HG03439 (cell line): ENCODE measurements at regions not wholly inside any gene's neighbourhood (a gene's known extent, or its start where the extent isn't known, plus 50 kb on each side); places are given as distances from the start of the nearest gene placed in this dataset.

Experiments used
- ATAC-seq: cut with Tn5 transposase; IDR thresholded peaks from one replicate; pipeline ENCODE4 v1.9.1; 2021; ENCODE audit warnings: mild to moderate bottlenecking, moderate library complexity; ENCODE audit not compliant: unreplicated experiment

- ATAC-seq = no peak
Measured at GRCh38 chr14:22479132-22479531, 109.9 kb downstream of the DAD1 start.

GRCh38 chr14:22478670-22479069 is 110.4 kb downstream of the DAD1 start:
- no peak for ATAC-seq

GRCh38 chr14:22478247-22478646 is 110.8 kb downstream of the DAD1 start:
- no peak for ATAC-seq

GRCh38 chr14:22477569-22478194 is 111.3 kb downstream of the DAD1 start:
- ATAC-seq = no peak

DNA sequence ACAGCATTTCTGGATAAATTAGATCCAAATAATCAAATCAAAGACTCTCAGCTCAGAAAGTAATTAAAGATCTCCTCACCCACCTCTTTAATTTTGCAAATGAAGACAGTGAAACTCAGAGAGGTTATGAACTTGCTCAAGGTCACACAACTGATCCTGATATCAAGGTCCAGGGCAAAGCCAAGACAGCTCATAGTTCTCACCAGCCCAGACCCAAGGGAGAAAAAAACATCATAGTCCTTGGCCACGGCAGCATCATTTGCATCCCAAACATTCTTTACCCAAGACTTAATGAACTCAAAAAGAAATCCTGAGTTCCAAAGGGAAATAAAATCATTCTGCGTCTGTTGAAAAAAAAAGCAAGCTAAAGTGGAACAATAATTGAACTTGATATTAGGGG is 112.1 kb downstream of the DAD1 start:
- no peak for ATAC-seq

DNA sequence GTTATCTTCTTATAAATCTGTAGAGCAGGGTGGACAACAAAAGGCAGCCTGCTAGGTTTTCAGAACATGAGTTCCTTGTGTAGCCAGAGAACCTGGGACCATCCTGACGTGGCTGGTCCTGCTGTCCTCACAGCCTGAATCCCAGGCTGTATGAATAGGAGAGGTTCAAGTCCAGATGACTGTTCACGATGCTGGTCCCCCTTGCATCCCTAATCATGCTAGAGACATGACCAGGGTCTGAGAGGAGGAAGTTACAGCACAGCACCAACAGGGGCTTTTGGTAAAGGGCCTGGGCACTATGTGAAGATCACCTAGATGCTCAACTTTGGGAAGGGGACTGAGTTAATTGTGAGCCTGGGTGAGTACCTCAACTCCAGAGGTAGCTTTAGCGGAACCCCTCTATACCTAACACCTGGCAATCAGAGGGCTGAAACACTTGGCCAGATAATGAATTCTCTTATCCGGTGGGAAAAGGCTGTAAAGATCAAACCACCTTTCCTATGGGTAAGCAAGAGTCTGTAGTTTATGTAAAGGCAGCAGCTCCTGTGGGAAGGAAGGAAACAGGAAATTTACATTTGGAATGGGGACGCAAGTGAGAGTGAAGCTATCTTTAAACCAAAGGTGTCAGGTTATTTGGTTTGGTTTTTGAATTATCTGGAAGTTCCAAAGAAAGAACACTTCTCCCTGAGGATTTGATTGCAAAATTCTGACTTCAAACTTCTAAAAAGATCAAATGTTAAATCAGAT is 112.8 kb downstream of the DAD1 start:
- no peak for ATAC-seq

DNA sequence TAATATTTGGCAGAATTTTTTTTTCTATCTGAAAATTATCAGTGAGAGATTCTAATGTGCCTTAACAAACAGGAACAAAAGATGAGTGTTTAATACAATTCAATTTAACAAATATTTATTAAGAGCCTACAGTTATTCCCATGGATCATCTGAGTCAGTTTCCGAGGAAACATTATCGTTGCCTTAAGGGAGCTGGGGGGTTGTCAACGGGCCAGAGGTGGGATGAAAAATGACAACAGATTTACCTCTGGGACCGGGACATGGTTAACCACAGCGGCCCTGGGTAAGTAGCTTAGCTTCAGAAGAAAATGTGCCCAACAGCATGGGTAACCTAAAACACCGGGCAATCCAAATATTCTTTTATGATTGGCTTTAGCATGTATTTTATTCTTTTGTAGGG is 113.6 kb downstream of the DAD1 start:
- no peak for ATAC-seq

GRCh38 chr14:22474730-22475351 is 114.2 kb downstream of the DAD1 start:
- ATAC-seq = no peak

DNA sequence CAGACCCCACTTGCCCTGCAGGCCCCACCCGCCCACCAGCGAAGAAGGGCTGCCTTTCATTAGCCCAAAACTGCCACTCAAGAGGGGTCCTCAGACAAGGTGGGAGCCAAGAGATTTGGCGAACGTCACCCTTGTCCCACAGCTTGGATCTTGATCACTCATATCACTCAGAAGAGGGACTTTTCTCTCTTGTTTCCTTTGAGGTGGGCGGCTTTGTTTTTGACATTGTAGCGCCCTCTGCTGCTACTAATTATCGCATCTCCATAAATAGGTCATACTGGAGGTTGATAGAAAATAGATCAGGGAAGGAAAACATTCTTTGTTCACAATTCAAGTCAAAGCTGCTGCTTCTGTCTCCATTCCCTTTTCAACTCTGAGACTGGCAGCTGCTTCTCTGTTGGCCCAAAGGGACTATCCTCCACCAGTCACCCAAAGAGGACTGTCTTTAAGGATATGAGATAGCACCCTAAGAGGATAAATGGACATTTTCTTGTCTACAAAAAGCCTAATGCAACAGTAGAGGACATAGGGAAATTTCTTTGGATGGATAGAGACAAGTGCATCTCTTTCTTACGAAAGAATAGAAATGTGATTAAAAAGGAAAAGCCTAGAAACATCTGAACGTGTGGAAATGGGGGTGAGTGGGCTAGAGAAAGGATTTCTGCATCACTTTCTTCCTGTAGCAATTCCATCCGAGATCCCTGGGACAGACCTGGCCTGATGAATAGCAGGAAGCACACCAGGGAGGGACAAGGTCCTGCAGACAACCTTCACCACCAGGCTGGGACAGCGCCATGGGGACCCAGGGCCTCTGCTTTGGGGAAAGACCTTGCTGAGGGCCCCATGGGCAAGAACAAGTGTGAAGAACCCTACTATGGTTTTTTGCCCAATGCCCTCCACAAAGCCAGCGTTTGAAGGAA is 115.8 kb downstream of the DAD1 start:
- ATAC-seq = peak; percentile 54

GRCh38 chr14:22472466-22472865 is 116.6 kb downstream of the DAD1 start:
- ATAC-seq = no peak

DNA sequence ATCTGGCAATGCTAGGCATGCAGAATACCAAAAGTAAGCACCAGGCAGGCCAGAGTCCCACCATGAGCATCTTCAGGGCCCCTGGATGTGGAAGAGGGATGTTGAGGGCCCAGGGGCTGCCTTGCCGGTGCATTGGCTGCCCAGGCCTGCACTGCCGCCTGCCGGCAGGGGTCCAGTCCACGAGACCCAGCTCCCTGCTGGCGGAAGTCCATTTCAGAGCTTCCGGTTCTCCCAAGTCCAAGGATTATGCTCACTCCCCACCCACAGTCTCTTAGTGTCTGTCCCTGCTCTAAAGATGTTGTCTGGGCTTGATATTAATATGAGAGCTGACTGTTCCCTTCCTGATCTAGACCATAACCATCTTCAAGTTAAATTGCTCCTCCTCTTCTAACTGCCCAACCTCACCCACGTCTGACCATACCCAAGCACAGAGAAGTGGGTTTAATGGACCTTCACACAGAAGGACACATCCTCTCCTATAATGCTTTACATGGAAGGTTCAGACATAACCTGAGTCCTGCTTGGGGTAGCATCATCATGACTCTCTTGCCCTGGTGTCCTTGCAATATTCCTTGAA is 117.4 kb downstream of the DAD1 start:
- ATAC-seq = no peak

GRCh38 chr14:22469538-22470303 is 119.3 kb downstream of the DAD1 start:
- ATAC-seq = no peak

- no peak for ATAC-seq
Measured at GRCh38 chr14:22468830-22469229, 120.2 kb downstream of the DAD1 start.

GRCh38 chr14:22466491-22466890 is 122.5 kb downstream of the DAD1 start:
- ATAC-seq = peak; percentile 35

DNA sequence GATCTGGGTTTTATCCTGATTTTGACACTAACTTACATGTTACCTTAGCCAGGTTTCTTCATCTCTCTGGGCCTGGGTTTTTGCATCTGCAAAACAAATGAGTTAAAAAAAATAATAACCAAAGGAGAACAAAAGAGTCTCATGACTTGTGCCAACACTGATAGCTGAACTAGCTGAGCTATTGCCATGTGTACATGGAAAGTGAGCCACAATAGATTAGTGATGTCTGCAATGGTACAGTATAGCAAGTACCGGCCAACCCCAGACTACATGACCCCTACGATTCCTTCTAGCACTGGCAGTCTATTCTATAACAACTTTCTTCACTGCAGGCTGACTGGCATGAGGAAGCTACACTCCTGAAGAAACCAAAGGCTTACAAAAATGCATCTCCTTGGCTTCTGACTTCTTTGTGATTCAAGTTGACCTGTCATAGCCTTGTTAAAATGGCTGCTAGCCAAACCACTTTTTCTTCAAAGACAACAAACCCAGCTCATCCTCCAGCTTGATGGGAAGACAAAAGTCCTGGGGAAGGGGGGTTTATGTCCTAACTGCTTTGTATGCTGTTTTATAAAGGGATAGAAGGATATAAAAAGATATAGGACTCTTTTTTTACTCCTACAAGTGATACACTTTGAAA is 123.7 kb downstream of the DAD1 start:
- no peak for ATAC-seq

- peak; percentile 59 for ATAC-seq
Measured at GRCh38 chr14:22464422-22465142, 124.4 kb downstream of the DAD1 start.

GRCh38 chr14:22463763-22464173 is 125.3 kb downstream of the DAD1 start:
- no peak for ATAC-seq

DNA sequence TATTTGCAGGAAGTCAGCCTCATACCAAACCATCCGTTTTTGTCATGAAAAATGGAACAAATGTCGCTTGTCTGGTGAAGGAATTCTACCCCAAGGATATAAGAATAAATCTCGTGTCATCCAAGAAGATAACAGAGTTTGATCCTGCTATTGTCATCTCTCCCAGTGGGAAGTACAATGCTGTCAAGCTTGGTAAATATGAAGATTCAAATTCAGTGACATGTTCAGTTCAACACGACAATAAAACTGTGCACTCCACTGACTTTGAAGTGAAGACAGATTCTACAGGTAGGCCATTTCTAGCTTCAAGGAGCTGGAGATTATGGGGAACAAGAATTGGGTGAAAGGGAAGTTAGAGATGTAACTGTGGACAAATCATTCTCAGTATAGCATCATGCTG is 126.1 kb downstream of the DAD1 start:
- ATAC-seq = no peak
